Smooth muscle cell (in vitro differentiated cells): ENCODE measurements at regions not wholly inside any gene's neighbourhood (a gene's known extent, or its start where the extent isn't known, plus 50 kb on each side); places are given as distances from the start of the nearest gene placed in this dataset.

ENCODE experiments used
- DNase-seq: peaks from one replicate; lab custom pipeline; 2025; ENCODE audit not compliant: unreplicated experiment; lab: John Stamatoyannopoulos, UW
- H2AFZ ChIP-seq: fragments of 200-600 bp; sonication (generic); 2 replicates; pipeline ENCODE4 v1.6.0; 2016; ENCODE audit warnings: antibody characterized with exemption, low read depth, mild to moderate bottlenecking
- H3F3A ChIP-seq: fragments of 200-600 bp; sonication (generic); 2 replicates; pipeline ENCODE4 v1.6.0; 2017; ENCODE audit warnings: antibody characterized with exemption, low read depth
- H3K27ac ChIP-seq: fragments of 200-600 bp; sonication (generic); 2 replicates; pipeline ENCODE4 v1.5.1; 2016; ENCODE audit warnings: low read depth, mild to moderate bottlenecking
- H3K27me3 ChIP-seq: fragments of 200-600 bp; sonication (generic); 2 replicates; pipeline ENCODE4 v1.6.1; 2016; ENCODE audit warnings: low read depth, mild to moderate bottlenecking
- H3K36me3 ChIP-seq: fragments of 200-600 bp; sonication (generic); 2 replicates; pipeline ENCODE4 v1.5.1; 2016; ENCODE audit warnings: low read depth
- H3K4me1 ChIP-seq: fragments of 200-600 bp; sonication (generic); 2 replicates; pipeline ENCODE4 v1.5.1; 2016; ENCODE audit warnings: low read depth
- H3K4me2 ChIP-seq: fragments of 200-600 bp; sonication (generic); 2 replicates; pipeline ENCODE4 v1.6.0; 2016; ENCODE audit warnings: mild to moderate bottlenecking
- H3K4me3 ChIP-seq: fragments of 200-600 bp; sonication (generic); 2 replicates; pipeline ENCODE4 v1.5.1; 2016; ENCODE audit warnings: mild to moderate bottlenecking
- H3K79me2 ChIP-seq: fragments of 200-600 bp; sonication (generic); 2 replicates; pipeline ENCODE4 v1.6.0; 2016; ENCODE audit warnings: low read depth, mild to moderate bottlenecking
- H3K9ac ChIP-seq: fragments of 200-600 bp; sonication (generic); 2 replicates; pipeline ENCODE4 v1.6.0; 2016; ENCODE audit warnings: low read depth
- H3K9me3 ChIP-seq: fragments of 200-600 bp; sonication (generic); replicated peaks from 2 replicates; pipeline ENCODE4 v1.5.1; 2016; ENCODE audit warnings: low read depth
- H4K20me1 ChIP-seq: fragments of 200-600 bp; sonication (generic); 2 replicates; pipeline ENCODE4 v1.6.0; 2016; ENCODE audit warnings: low read depth
- CTCF ChIP-seq: fragments of 200-600 bp; sonication (generic); IDR thresholded peaks from 2 replicates; pipeline ENCODE4 v1.5.1; 2017; ENCODE audit warnings: borderline replicate concordance, mild to moderate bottlenecking, antibody characterized with exemption; ENCODE audit not compliant: insufficient read depth, poor library complexity, severe bottlenecking
- WGBS: methylation state at CpG from one replicate; pipeline ENCODE4 v1.1.7; 2016; ENCODE audit warnings: low lambda C conversion rate; 5-methylcytosine and 5-hydroxymethylcytosine counted together

GRCh38 chr12:73186272-73186671, 914.1 kb downstream of the TRHDE start:
- Histone ChIP-seq H3K4me2 (no peak overlapping the region), H3K9me3 (peaks cover 11% of the 10 kb centered on the region), H3K79me2 (no peaks in the 10 kb centered on the region), H3K9ac (no peak overlapping the region), H3K27ac (no peak overlapping the region), H3K27me3 (no peaks in the 10 kb centered on the region), H3K4me1 (no peaks in the 10 kb centered on the region), H3K36me3 (peaks cover 5% of the 10 kb centered on the region), H2AFZ (no peak overlapping the region), H3K4me3 (no peak overlapping the region), H3F3A (no peaks in the 10 kb centered on the region), H4K20me1 (no peaks in the 10 kb centered on the region)
- TF ChIP-seq CTCF: no peak
- WGBS: 86% methylated on average over 2 of the region's 2 CpGs
- no peak for DNase-seq

GRCh38 chr12:73187765-73188164, 915.6 kb downstream of the TRHDE start:
- no peaks in the 10 kb centered on the region for H3F3A ChIP-seq
- H3K9ac ChIP-seq: no peak overlapping the region
- H3K27me3 ChIP-seq: no peaks in the 10 kb centered on the region
- peaks cover 11% of the 10 kb centered on the region for H3K9me3 ChIP-seq
- no peak overlapping the region for H3K4me3 ChIP-seq
- 72% methylated on average over 1 of the region's 1 CpG for WGBS
- H4K20me1 ChIP-seq: no peaks in the 10 kb centered on the region
- H3K4me1 ChIP-seq: no peaks in the 10 kb centered on the region
- peaks cover 5% of the 10 kb centered on the region for H3K36me3 ChIP-seq
- H3K79me2 ChIP-seq: no peaks in the 10 kb centered on the region
- H3K4me2 ChIP-seq: no peak overlapping the region
- DNase-seq: no peak
- TF ChIP-seq CTCF: no peak
- H2AFZ ChIP-seq: no peak overlapping the region
- H3K27ac ChIP-seq: no peak overlapping the region

GRCh38 chr12:73210548-73211204, 938.5 kb downstream of the TRHDE start:
- no peak overlapping the region for H3K4me3 ChIP-seq
- no peaks in the 10 kb centered on the region for H3F3A ChIP-seq
- H3K9me3 ChIP-seq: no peaks in the 10 kb centered on the region
- no peak overlapping the region for H3K9ac ChIP-seq
- no peaks in the 10 kb centered on the region for H4K20me1 ChIP-seq
- H3K27ac ChIP-seq: no peak overlapping the region
- no peaks in the 10 kb centered on the region for H3K79me2 ChIP-seq
- TF ChIP-seq CTCF: no peak
- 94% methylated on average over 5 of the region's 5 CpGs for WGBS
- no peak overlapping the region for H2AFZ ChIP-seq
- no peaks in the 10 kb centered on the region for H3K4me1 ChIP-seq
- no peak overlapping the region for H3K4me2 ChIP-seq
- no peaks in the 10 kb centered on the region for H3K27me3 ChIP-seq
- DNase-seq: no peak
- no peaks in the 10 kb centered on the region for H3K36me3 ChIP-seq

- Histone ChIP-seq H3K9me3 (no peaks in the 10 kb centered on the region), H2AFZ (no peak overlapping the region), H3K36me3 (no peaks in the 10 kb centered on the region), H3F3A (no peaks in the 10 kb centered on the region), H3K27me3 (no peaks in the 10 kb centered on the region), H3K27ac (no peak overlapping the region), H3K4me1 (no peaks in the 10 kb centered on the region), H3K9ac (no peak overlapping the region), H3K4me3 (no peak overlapping the region), H4K20me1 (no peaks in the 10 kb centered on the region), H3K4me2 (no peak overlapping the region), H3K79me2 (no peaks in the 10 kb centered on the region)
- TF ChIP-seq CTCF: no peak
- no peak for DNase-seq
- WGBS: 92% methylated on average over 2 of the region's 2 CpGs
Measured at GRCh38 chr12:73220951-73221350, 948.8 kb downstream of the TRHDE start.
